HEK293T (cell line): ENCODE measurements at regions not wholly inside any gene's neighbourhood (a gene's known extent, or its start where the extent isn't known, plus 50 kb on each side); places are given as distances from the start of the nearest gene placed in this dataset.

ENCODE experiments used
- BHLHE40 ChIP-seq: fragments of 450-650 bp; IDR thresholded peaks from 2 replicates; pipeline ENCODE4 v1.6.1; 2016; ENCODE audit warnings: mild to moderate bottlenecking, moderate library complexity, borderline replicate concordance
- CTBP1 ChIP-seq: fragments of 450-650 bp; IDR thresholded peaks from 2 replicates; pipeline ENCODE4 v1.6.1; 2016; ENCODE audit warnings: borderline replicate concordance
- FOXA1 ChIP-seq: fragments of 450-650 bp; IDR thresholded peaks from 2 replicates; pipeline ENCODE4 v1.6.1; 2016; ENCODE audit warnings: mild to moderate bottlenecking
- FOXK2 ChIP-seq: fragments of 450-650 bp; IDR thresholded peaks from 2 replicates; pipeline ENCODE4 v1.6.1; 2016; ENCODE audit warnings: mild to moderate bottlenecking
- FOXM1 ChIP-seq: fragments of 450-650 bp; IDR thresholded peaks from 2 replicates; pipeline ENCODE4 v1.6.1; 2017; ENCODE audit warnings: mild to moderate bottlenecking, borderline replicate concordance
- HDGF ChIP-seq: fragments of 450-650 bp; IDR thresholded peaks from 2 replicates; pipeline ENCODE4 v1.6.1; 2017; ENCODE audit warnings: antibody characterized with exemption, borderline replicate concordance
- L3MBTL2 ChIP-seq: fragments of 450-650 bp; conservative IDR thresholded peaks from 2 replicates; pipeline ENCODE4 v1.6.1; 2016; ENCODE audit warnings: mild to moderate bottlenecking
- LEF1 ChIP-seq: fragments of 450-650 bp; IDR thresholded peaks from 2 replicates; pipeline ENCODE4 v1.6.1; 2017; ENCODE audit warnings: mild to moderate bottlenecking, borderline replicate concordance
- NFRKB ChIP-seq: fragments of 450-650 bp; IDR thresholded peaks from 2 replicates; pipeline ENCODE4 v1.6.1; 2016; ENCODE audit warnings: mild to moderate bottlenecking, moderate library complexity
- SUZ12 ChIP-seq: fragments of 450-650 bp; IDR thresholded peaks from 2 replicates; pipeline ENCODE4 v1.6.1; 2016; ENCODE audit warnings: mild to moderate bottlenecking
- TARDBP ChIP-seq: fragments of 450-650 bp; IDR thresholded peaks from 2 replicates; pipeline ENCODE4 v1.6.1; 2016
- TF ChIP-seq, protein P1 (sequence below): fragments of 450-650 bp; IDR thresholded peaks from 2 replicates; pipeline ENCODE4 v1.6.1; 2016

DNA sequence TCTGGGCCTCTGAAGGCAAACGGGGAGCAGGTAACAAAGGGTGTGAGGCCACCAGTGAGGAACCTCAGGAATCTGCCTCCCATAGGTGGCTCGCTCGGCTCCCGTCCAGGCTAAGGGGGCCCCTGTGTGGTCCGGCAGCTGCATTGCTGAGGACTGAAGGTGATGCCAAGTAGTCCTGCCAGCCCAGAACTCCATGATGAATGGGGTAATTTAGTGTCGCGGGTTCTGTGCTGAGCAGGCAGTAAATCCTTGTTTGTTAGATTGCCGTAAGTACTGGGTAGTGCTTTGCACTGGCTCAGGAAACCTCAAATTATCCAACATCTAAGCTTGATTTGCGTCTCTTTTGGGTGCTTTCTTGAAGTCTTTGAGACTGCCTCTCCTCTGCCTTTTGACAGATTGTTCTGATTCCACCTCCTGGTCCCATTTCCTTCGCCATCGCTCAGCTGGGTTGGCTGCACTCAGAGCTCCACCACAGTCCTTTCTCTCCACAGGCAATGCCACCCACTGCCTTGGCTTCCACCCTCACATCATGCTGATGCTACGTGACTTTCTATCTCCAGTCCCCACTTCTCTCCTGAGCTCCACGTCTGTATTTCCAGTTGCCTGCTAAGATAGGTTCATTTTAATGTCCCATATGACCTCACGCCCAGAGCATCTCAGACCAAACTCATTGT, 392.0 kb downstream of the FUT8 start:
- TF ChIP-seq BHLHE40 (no peak), FOXM1 (no peak), NFRKB (no peak), FOXK2 (no peak), FOXA1 (no peak), LEF1 (no peak), TARDBP (no peak), CTBP1 (no peak), L3MBTL2 (no peak), SUZ12 (no peak), HDGF (no peak)
- TF ChIP-seq, protein P1, sequence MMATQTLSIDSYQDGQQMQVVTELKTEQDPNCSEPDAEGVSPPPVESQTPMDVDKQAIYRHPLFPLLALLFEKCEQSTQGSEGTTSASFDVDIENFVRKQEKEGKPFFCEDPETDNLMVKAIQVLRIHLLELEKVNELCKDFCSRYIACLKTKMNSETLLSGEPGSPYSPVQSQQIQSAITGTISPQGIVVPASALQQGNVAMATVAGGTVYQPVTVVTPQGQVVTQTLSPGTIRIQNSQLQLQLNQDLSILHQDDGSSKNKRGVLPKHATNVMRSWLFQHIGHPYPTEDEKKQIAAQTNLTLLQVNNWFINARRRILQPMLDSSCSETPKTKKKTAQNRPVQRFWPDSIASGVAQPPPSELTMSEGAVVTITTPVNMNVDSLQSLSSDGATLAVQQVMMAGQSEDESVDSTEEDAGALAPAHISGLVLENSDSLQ: no peak
